Fibroblast of skin of back (primary cell): ENCODE measurements at regions not wholly inside any gene's neighbourhood (a gene's known extent, or its start where the extent isn't known, plus 50 kb on each side); places are given as distances from the start of the nearest gene placed in this dataset.

Experiments
- DNase-seq: peaks from one replicate; pipeline ENCODE4 v3.0.0-alpha.2; 2013

DNA sequence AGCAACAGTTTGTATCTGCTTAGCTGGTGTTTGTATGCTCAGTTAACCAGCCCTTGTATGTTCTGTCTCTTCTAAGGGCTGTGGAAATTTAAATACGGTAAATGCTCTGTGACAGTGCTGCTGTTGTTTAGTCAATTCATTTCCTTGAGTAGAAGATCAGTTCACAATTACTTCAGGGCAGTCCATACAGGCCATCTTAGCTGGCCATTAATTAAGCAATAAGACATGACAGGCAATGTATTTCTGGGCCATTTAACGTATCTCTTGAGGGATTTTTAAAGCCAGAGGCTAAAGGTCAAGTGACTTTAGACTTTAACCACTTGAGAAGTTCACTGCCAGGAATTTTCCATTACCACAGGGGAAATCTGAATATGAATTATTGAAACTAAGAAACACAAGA lies 351.8 kb downstream of the ZIC1 start:
- DNase-seq: no peak

DNA sequence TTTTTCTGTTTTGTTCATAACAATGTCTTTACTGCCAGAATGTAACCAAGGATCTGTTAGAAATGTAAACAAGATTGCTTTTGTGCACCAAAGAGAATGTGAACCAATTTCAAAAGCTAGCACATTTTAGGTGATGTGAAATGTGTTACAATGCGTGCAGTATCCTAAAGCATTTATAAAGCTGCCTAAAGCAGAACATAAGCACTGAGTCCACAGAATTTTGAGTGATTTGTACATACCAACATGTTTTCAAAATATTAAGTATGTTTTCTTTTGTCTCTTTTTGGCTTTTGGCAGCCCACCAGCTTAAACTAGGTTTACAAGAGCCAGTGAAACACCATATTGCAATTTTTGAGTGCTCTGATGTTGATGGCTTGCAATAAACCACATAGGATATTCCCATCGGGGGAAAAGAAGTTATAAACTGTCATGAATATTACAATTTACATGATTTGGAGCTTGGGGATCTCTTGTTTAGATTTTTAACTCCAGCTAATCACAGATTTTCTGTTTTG lies 364.0 kb downstream of the ZIC1 start:
- DNase-seq: peak; percentile 63

DNA sequence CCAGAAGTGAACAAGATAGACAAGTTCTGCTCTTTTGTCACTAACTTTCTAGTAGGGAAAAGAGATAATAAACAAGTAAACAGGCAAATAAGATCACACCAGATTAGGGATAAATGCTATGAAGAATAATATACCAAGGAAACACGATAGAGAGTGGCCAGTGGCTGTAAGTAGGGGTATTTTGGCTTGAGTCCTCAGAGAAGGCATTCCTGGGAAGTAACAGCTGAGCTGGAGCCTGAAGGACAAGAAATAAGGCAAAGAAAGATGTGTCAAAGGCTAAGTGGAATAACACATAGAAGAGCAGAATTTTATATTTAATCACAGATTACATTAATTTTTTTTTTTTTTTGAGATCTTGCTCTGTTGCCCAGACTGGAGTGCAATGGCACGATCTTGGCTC lies 366.2 kb downstream of the ZIC1 start:
- no peak for DNase-seq

DNA sequence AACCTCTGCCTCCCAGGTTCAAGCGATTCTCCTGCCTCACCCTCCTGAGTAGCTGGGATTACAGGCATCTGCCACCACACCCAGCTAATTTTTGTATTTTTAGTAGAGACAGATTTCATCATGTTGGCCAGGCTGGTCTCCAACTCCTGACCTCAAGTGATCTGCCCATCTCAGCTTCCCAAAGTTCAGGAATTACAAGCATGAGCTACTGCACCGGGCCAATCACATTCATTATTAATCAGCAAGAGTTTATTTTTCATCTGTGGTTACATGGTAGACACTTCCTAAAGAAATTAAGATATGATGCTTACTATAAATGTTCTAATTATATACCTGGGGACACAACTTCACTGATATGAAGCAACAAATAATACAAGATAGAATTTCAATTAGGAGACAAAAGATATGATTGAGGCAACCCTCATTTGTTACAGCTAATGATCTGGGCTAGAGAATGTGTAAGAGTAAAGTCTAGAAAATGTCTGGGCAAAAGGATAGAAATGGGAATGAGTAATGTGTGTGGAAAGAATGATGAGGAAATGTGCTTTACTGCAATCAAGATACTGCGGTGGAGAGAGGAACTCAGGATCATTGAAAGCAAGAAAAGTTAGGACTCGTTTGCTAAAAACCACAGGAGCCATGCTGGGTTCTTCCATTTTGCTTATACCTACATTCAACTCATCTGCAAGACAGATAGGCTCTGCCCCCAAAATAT lies 366.8 kb downstream of the ZIC1 start:
- DNase-seq: no peak

DNA sequence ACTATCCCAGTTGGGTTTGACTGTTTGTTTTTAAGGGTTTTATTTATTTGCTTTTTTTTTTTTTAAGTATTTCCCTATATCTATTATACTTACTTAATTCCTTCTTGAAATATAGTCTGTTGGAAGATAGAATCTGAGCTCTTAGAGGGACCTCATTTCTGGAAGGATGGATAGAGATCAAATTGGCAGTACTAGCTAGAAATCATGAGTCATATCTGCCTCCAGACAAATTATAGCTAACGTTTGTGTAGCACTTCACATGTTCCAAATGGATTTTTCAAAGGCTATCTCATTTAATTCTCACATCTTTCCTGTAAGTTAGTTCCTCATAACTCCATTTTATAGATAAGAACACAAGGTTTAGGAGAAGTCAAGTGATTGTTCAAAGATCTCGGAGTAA lies 384.7 kb downstream of the ZIC1 start:
- peak; percentile 14 for DNase-seq

DNA sequence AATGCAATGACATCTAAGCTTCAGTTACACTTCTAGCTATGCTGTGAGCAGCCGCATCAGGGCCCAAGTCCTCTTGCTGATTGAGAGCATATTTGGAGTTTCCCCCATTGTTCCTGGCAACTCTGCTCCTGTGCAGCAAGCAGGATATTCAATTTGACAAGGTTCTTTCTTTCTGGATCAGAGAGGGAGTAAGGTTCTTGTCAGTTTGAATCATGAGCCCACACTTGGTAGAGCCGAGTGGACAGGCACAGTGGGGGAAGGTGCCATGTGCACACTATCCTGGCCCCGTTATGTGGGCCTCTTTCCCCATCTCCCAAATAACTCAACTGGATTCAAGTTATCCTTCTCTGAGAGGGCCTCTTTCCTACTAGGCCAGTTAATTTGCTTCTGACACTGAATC lies 385.4 kb downstream of the ZIC1 start:
- no peak for DNase-seq

DNA sequence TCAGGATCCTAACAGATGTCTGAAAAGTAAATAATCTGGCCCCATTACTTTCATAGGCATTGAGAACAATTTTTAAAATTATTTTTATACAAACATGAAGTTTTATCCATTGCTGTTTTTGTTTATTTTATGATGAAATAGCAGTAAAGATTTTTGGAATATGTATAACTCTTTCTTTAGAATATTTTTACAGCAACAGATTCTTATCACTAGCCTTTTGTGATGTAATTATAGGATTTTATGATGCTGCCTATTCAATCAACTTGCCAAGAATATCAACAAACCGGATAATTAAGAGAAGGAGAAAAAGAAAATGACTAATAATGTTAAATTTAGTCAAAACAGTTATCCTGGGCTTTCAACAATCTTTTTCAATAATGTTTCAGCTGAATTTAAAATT lies 386.3 kb downstream of the ZIC1 start:
- no peak for DNase-seq

DNA sequence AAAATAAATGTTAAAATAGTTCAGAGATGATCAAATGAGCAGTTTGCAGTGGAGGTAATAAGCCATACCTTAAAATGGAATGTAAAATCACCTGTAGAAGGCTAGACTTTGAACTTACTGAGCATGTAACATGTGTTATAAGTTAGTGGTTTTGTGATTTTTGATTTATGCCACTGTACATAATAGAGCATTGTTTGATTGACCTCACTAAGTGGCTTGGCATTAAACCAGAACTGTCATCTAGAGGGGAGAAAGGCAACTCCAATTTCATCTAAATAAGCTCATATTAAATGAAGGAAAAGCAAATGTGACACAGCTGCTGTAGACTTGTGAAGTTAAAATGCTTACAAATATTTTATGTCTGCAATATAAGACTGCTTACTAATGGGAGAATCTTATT lies 387.9 kb downstream of the ZIC1 start:
- DNase-seq: no peak

DNA sequence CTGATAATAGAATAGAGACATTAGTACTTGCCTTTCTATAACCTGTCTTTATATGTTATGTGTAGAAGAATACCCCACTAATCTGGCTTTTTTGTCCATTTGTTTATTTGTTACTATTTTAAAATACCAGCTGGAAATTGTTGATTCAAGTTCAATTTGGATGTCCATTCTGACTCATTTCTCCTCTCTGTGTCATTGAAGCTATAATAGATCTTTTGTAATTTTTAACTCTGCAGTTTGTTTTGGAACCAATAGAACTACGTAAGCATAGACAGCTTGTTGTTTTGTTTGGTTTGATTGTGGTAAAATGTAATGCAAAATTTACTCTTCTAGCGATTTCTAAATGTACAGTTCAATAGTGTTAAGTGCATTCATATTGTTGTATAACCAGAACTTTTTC lies 390.4 kb downstream of the ZIC1 start:
- DNase-seq: no peak

DNA sequence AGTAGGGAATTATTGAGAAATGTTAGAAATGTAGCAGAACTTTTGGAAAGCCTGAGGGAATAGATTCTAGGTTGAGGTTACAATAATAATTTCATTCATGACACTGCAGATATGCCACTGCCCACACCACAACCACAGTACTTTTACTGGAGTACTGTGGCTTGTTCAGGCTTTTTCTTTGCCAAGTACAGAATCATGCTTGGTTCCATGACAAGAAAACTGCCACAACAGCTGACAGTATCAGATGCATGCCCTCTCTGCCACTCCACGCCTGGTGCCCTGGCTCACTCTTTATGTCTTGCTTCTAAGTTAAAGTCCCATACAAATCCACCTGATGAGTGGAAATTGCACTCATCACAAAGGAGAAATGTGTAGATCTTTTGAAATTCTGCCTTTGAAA lies 398.6 kb downstream of the ZIC1 start:
- no peak for DNase-seq

DNA sequence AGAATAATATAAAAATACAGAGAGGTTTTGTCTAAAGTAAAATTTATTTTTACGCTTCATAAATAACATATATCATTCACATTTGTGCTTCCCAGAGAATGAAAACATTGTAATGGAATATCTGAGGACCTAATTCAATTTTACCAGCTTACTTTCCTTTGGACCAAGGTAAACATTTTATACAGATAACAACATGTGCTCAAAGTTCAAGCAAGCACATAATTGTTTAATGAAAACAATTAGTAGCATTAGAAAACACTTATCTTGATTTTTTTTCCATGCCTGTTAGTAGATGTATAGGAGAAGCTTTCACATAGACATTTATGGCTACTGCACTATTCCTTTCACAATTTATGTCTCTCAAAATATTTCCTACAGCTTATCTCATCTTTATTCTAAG lies 400.0 kb downstream of the ZIC1 start:
- no peak for DNase-seq

DNA sequence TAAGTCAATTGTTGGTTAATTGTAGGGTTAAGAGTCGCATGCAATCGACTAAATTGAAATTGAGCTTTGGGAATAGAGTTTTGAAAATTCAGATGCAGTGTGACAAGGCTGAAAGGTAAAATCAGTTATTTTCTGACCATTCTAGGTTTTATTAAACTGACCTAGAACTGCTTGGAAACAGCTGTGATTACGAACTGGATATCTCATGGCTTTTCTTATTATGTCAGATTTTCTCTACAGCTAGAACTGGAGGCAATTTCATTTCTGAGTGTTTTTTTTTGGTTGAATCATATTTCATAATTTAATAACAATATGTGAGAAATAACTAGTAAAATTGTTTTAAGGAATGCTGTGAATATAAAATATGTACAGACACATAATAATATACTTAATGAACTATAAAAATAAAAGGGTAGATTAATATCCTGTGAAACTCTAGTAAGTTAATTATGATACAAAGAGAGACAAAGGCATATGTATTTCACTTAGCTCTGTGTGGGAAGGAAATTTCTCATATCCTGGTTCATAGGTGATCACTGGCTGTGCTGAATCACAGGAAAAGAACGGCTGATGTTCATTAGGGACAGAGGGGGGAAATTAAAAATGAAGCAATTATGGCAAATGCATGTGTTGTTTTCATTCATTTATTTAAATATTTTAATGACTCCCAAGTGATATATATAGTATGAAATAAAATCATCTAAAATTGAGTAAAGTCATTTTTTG lies 403.2 kb downstream of the ZIC1 start:
- no peak for DNase-seq

DNA sequence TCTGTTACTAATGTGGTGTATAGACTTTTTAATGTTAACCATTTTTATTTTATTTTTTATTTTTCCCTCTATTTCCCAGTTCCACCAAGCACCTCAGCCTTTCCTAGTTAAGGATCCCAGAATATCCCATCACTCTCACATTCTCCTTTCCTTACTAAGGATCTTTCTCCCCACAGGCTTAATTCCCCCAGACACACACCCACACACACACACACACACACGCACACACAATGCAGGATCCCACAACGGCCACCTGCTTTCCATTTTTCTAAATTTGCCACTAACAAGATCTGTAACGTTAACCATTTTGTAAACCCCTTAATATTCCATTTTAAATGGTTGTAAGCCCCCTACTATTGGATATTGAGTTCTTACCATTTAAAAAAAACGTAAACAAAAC lies 404.1 kb downstream of the ZIC1 start:
- DNase-seq: no peak

DNA sequence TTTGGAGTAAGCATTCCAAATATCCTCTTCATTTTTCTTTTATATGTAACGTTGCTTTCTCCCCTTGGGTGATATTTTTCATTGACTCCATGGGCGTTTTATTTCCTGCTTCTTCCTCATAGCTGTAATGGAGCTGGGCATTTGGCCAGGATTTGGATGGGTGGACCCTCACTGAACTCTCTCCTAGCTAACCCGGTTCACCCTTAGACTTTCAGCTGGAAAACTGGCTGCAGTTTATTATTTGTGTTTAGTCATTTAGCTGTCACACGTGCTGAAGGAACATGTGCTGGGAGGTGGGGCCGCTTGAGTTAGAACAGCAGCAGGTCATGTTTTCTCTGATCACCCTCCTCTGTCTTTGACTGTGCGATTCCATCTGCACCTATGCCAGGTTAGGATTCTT lies 407.6 kb downstream of the ZIC1 start:
- DNase-seq: peak; percentile 40

DNA sequence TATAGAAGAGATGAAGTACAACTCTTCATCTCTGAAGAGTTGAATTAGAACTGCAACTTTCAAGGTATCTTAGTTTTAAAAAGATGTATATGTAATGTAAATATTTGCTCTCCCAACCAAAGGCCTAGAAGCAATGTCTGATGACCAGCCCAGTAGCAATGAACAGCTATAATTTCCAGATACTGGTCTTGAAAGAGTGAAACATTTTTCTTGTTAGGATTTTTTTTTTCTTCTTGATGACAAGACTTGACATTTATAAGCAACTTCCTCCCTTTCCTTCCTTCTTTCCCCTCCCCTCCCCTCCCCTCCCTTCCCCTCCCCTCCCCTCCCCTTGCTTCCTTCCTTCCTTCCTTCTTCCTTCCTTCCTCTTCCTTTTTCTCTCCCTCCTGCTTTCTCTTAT lies 423.4 kb downstream of the ZIC1 start:
- no peak for DNase-seq

DNA sequence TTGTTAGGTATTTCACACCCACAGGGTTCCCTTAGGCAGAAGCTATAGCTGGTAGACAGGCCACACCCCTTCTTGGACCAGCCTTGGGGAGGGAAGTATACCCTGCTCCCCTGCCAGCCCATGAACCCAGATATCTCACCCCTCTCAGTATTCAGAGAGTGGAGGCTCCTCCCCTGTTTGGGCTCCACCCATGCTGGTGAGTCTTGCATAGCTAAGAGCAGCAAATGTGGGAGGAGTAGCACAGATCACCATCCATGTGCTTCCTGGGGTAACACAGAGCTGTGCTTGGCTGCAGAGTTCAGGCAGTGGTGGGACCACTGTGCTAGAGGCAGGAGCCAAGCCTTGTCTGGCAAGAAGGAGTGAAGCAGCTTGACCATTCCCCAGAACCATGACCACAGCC lies 427.2 kb downstream of the ZIC1 start:
- no peak for DNase-seq

DNA sequence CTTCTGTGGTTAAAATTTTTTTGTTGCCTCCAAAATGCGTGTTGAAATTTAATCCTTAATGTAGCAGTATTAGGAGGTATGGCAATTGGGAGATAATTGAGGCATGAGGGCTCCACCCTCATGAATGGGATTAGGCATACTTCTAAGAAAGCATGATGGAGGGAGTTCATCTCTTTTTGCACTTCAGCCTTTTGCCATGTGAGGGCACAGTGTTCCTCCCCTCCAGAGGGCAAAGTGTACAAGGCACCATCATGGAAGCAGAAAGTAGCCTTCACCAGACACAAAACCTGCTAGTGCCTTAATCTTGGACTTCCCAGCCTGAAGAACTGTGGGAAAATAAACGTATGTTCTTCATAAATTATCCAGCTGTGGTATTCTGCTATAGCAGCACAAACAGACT lies 429.5 kb downstream of the ZIC1 start:
- DNase-seq: peak; percentile 5

DNA sequence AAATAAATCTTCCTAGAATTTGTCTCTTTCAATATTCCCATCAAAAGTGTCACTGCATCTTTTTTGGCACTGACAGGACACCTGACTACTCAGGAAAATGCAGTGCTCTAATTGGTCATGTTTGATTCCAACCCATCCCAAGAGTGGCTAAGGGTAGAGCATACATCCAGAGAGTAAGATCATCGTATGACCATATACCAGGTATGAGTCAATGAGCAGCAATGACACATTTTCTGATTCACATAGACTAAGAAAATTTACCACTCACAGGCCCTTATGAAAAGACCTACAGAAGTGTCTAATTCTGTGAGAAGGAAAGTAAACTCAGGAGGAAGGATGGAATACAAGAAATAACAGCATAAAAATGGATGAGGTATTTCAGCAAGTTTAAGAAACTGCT lies 434.2 kb downstream of the ZIC1 start:
- peak; percentile 15 for DNase-seq

DNA sequence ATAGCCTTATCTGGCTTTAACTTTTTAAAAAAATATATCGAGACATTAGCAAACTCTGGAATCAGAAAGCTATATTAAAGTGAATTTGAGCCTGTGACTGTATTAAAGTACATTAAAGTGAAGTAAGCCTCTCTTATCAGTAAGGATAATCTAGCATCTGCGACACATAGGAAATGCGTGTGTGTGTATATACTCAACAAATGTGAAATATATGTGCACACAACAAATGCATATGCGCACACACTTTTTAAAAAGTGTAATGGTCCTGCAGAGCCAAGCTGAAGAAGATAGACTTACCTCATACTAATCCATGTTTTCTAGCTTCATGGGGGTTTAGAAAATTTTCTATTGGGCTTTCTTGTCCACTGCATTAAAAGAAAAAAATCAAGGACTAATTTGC lies 437.1 kb downstream of the ZIC1 start:
- DNase-seq: no peak

DNA sequence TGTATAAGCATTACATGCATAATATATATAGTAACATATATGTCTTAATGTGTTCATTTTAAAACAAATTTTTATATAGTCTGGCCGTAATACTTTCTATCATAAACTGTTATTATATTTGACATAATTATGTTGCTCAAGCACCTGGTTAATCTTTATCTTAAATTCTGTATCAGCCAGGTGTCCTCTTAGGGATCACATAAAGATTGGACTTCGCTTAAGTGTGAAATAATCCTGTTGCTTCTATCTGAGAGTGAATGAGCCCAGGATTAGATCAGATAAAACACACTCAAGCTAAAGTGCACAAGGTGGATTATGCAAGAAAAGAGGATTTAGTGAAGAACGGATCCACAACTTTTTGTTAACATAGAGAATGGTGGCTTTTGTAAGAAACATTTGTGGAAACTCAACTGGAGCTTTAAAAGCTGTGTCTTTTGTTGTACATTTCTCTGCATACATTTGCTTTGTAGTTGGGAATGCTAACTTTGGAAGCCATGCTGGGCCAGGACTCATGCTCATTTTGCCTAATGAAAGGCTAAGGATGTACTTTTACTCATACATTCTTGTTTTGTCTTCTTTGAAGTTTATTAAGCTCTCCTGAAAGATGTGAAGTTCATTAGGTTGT lies 437.8 kb downstream of the ZIC1 start:
- DNase-seq: no peak

DNA sequence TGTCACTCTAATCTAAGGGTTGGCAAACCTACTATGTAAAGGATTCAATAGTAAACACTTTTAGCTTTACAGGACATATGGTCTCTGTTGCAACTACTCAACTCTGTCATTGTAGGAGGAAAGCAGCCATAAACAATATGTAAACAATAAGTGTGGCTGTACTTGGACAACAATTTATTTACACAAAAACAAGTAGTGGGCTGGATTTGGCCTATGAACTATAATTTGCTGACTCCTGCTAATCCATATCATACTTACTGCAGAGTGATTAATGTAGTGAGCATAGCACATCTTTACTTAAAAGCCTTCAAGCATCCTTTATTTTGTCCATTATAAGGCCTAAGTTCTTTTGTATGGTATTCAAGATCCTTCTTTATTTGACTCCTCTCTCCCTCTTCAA lies 441.9 kb downstream of the ZIC1 start:
- DNase-seq: no peak

DNA sequence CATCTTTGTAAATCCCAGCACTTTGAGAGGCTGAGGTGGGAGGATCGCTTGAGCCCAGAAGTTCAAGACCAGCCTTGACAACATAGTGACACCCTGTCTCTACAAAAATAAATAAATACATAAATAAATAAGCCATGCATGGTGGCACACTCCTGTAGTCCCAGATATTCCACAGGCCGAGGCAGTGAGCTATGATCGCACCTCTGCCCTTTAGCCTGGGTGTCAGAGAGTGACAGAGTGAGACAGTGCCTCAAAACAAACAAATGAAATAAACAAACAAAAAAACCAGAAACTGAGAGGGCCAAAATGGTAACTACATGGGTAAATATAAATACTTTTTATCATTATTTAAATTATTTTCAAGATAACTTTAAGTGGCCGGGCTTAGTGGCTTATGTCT lies 445.4 kb downstream of the ZIC1 start:
- DNase-seq: no peak

DNA sequence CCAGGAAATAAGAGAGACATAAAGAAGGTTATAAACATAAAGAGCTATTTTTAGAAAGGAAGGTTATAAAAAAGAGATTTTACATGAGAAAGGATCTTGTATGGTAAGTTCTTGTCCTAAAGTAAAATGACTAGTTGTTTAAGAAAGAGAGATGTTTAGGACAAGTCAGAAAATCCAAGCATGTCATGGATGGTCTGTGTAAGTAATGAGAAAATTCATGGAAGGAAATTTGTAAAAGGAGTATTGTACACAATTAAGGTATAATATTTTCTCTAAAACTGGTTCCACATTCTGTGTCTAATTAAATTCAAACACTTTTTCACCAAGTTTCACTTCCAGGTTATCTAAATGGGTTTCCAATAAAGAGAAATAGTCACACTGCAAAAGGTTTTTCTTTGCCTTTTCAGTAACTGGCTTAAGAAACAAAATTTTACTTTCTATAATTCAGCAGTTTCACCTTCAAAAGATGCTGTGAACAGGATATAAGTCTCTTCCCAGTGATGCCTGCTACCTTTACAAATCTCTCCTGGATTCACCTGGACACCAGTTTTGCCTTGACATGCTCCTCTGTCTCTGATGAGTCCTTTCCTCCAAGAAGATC lies 455.7 kb downstream of the ZIC1 start:
- DNase-seq: peak; percentile 11

DNA sequence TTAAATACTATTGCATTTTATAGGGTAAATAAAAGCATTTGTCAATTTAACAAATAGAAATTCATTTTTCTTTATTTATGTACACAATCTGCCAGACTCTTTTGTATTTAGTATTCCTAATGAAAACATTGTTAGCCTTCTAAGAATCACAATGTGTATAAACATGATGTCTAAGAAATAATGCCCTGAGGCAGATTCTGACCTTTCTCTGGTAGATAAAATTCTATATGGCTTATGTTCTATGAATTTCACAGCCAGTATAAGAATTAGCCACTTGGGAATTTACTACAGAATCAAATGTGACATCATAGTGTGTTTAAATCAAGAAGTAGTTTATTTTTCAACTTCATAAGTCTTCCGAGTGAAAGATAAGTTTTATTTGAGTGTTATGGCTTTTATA lies 457.4 kb downstream of the ZIC1 start:
- no peak for DNase-seq
